GM19328 (cell line): ENCODE measurements at regions not wholly inside any gene's neighbourhood (a gene's known extent, or its start where the extent isn't known, plus 50 kb on each side); places are given as distances from the start of the nearest gene placed in this dataset.

ENCODE experiments used
- ATAC-seq: cut with Tn5 transposase; IDR thresholded peaks from one replicate; pipeline ENCODE4 v1.9.1; 2021; ENCODE audit warnings: mild to moderate bottlenecking, moderate library complexity; ENCODE audit not compliant: unreplicated experiment

DNA sequence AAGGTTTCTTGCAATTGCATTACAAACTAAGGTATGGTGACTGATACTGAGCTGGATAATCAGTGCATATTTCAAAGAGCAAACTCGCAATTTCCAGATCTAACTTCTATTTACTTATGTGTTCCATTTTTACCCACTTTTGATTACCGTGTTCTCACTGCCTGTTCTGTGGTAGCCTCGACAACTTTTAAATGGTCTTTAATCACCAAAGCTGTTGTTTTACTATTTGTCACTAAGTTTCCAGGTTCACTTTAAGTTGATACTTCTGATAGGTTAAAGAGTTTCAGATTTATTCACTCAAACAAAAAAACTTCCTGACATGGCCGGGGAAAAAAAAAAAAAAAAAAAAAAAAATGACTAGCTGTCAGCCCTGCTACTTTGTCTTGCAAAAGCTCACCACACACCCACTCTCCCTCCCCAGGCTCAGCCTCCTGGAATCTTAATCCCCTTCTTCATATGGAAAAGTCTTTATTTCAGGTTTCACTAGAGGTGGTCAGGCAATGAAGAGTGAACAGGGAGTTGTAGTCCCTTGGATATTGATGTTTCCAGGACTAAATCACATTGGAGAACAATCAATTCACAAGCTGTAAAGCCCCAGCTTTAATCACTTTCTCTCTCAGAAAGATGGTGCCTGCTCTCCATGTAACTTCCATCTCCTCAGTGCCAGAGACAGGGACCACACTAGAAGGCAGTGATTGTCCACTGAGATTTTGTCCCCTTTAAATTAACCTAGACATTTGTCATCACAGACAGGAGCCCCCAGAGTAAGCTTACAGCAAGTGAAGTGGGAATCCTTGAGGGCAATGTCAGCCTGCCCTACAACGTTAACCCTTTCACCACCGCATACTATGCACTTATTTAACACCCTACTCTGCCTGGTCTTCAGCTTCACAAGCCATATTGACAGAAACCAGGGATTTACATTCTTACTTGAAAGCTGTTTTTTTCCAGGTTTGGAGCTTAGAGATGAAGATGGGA lies 749.1 kb upstream of the SORCS1 start:
- no peak for ATAC-seq

DNA sequence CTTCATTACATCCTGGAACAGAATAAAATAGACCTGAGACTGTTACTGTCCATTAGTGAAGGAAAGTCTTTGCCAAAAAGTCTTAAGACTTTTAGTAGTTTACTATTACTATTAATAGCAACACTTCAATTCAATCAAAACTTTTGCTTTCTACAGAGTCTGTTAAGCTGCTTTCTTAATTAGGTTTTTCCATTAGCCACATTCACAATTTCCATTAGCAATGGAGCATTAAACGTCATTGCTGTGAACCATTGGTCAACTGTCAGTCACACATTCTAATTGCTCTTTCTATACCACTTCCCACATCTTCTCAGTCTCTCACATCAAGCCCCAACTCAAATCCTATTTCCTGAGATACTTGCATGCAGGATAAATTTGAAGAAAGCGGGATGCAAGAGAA lies 736.6 kb upstream of the SORCS1 start:
- no peak for ATAC-seq

DNA sequence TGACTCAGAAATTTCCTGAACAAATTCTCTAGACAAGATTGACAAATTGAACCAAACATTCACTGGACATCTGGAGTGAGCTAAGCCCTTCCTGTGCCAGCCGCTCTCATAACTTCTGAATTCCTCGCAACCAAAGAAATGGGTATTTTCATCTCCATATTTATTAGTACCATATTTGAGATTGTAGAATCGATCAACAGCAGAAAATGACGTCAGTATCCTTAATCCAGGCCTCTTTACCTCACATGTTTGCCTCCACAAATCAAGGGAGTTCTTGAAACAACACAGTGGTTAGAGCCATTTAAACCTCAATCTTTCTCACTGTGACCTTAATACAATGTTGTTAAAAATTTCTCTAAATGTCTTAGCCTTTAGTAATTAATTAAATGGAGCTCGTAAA lies 735.6 kb upstream of the SORCS1 start:
- no peak for ATAC-seq

DNA sequence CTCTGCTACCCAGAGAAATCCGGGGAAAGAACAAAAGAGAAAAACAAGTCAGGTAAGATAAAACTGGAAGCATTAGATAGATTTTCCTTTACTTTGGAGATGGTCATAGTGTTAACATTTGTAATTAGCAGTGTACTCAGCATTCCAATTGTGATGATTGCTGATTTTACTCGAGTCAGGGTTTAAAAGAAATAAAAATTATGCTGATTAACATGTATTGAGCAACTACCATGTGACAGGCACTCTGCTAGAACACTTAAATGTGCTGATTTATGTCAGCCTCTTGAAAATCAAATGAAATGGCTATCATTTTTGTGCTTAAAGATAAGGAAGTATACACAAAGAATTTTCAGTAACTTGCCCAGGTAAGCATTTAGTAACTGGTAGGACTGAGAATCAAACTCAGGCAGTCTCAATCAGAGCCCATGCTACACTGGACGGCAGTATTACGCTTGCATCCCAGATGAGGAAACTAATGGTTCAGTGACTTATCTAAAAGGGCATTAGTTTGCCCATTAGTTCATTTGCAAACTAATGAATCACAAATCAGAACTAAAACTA lies 735.1 kb upstream of the SORCS1 start:
- no peak for ATAC-seq

DNA sequence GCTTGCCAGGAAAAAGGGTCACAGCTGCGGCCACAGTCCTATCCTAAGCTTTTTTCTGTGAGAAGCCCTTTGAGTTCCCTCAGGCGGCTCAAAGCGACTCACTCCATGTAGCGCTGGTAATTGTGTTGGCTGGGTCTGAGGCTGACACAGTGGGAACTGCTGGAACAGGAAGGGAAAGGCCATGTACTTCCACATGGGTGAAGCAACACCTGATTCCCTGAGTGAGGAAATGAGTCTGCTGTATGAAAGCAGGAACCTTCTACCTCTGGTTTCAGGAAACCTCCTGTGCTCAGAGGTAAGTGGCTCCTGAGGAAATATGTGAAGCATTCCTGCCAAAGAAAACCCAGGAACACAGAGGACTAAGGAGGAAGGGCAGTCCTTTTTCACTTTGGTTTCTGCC lies 734.6 kb upstream of the SORCS1 start:
- ATAC-seq = no peak

DNA sequence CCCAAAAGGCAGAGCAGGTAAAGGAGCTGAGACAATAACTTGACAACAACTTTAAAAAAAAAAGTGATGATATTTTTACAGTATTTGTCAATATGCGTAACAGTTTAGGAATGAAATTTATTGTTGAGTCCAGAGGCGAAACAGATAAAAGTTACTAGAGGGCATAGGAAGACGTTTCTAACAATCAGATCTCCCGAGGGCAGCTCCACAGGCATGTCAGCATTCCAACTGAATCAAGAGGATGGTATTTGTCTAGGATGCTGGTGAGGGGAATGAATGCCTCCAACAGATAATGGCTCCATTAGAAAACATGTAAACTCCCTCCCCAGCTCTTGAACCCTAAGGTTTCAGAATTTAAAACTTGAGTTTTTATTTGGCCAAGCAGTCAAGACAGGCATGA lies 733.9 kb upstream of the SORCS1 start:
- ATAC-seq = no peak

DNA sequence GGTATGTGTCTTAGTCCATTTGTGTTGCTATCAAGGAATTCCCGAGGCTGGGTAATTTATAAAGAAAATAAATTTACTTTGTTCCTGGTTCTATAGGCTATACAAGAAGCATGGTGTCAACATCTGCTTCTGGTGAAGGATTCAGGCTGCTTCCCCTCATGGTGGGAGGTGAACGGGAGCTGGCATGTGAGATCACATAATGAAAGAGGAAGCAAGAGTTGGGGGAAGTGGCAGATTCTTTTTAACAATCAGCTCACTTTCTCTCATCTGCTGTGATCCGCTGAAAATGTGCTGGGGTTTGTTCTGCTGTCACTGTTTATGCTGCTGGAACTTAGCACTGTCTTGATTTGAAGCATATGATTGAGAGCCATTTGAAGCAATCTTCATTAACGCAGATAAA lies 730.0 kb upstream of the SORCS1 start:
- no peak for ATAC-seq

DNA sequence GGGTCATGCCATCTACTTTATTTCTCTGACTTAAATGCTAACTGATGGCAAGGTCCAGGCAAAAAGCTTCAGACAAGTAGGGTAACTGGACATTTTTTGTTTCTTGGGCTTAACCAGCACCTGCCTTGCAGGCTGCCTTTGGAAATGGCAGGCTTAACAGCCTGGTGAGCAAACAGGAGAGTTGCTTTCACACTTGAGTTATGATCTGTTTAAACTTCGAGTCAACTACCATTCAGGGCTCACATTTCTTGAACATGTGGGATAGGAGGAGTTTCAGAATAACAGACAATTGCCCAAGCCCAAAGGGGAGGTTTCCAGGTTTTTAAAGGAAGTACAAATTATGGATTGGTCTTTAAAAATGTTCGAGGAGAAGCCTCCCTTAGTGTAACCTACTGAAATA lies 724.6 kb upstream of the SORCS1 start:
- ATAC-seq = no peak

DNA sequence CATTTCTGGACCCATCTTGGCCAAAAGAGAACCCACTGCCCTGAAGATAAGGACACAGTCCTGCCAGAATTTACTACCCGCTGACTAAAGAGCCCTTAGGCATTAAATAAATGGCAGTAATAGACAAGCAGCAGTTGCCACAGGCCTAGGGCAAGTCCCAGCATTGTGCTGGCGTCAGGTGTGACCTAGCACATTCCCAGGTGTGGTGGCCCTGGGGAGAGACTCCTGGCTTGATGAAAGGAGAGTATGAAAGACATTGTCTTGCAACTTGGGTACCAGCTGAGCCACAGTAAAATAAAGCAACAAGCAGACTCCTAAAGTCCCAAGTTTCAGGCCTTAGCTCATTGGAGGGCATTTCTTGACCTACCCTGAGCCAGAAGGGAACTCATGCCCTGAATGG lies 715.7 kb upstream of the SORCS1 start:
- ATAC-seq = no peak

DNA sequence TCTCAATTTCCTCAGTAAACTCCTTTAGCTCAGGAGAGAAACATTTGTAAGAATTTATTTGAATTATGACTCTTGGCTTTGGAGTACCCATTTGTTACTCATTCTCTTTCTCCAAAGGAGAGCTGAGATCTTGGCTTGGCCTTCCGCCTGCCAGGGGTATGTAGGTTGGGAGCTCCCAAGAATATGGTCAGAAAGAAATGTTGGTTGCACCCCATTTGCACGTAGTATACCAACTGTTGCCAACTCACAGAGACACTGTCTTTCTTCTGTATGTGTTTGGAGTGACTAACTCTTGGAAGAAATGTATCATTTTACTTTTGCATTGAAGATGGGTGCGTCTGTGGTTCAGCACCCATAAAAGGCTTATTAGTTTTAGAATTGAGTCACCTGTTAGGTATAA lies 708.5 kb upstream of the SORCS1 start:
- ATAC-seq = no peak

DNA sequence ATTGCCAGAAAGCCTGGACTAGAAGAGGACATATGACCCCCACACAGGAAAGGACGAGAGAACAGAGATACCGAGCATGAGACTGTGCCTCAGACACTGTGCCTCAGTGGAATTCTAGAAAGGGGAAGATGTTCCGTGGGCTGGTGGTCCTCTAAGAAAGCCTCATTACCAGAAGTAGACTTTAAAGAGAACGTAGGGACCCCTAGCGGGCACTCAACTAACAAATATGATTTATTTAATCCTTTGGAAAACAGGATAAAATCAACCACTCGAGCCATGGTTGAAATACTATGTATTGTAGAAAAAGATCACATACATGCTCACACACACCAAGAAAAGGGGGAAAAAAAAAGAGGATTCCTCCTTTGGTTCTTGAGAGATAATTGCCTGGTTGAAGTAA lies 701.2 kb upstream of the SORCS1 start:
- ATAC-seq = no peak

DNA sequence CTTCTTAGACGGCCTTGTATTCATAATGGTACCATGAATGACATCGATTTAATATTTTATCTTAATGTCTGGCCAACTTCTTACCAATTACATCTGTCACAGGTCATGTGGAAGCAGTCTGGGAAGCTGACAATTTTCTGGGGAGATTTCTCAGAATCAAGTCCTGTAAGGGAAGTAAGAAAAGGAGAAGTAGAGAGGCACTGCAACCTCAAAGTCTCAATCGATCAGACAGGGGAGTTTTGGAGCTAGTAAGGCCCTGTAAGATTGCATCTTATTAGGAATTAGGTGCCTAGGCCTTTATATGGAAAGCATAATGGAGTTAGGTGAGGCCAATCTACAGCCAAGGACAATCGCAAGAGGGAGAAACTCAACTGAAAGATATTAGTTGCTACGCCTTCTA lies 694.6 kb upstream of the SORCS1 start:
- no peak for ATAC-seq

DNA sequence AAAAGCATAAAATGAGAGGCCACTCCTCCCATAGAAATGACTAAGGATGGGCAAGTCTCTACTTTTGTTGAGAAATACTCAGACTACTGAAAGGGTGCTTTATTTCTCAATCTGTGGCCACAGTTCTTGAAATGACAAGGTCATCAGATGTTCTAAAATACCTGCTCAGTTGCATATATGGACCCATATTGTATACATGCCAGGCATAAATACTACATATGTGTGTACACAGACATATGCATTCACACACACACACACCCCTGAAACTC lies 691.5 kb upstream of the SORCS1 start:
- ATAC-seq = no peak

DNA sequence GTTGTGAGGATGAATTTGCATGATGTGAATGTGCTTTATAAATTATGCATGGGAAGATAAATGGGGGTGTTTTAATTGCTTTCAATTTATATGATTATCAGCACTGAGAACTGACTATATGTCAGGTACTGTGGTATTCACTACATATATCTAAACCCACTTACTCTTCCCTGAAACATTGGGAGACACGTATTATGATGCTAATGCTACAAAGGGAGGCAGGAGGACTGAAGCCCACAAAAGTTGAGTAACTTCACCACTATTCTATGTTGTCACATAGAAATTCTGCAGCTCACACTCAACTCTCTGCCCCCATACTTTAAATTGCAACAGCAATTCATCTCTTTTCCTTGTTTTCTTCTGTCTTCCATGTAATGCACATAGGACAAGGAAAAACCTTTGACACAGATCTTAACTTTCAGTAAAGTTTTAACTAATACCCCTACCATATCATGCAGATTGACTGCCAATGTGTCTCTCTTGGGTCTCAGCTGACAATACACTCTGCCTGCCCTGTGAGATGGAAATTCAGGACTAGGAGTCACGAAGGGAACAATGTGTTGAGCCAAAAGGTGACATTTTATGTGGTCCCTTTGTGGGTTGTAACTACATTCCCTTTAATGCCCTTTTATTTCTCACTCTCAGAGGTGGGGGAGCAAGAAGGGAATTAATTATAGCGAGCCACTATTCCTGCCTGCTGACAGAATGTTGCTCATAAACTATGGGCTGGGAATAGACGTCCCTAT lies 691.0 kb upstream of the SORCS1 start:
- no peak for ATAC-seq

DNA sequence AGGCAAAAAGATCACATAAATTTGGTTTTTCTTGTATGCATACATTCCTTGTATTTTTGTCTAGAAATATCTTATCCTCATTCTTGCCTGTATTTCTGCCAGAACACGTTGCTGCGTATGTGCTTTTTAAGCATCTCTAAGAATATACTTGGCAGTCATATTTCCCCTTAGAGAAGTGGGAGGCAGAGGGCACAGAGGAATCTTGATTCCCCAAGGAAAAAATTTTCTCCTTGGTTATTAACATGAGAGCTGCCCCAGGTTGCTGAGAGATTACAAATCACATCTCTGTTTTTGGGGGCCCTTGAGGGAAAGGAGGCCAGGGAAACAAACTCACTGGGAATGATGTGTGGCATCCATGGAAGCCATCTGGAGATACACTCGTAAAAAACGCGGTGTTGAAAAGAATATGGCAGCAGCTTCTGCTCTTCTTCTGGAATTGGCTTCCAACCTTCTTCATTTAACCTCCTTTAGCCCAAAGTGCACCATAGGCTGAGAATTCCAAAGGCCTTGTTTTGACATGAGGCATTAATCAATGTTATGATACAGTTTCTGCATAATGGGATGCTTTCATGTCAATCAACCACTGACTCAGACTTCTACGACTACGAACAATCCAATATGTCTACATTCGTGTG lies 684.3 kb upstream of the SORCS1 start:
- ATAC-seq = no peak

DNA sequence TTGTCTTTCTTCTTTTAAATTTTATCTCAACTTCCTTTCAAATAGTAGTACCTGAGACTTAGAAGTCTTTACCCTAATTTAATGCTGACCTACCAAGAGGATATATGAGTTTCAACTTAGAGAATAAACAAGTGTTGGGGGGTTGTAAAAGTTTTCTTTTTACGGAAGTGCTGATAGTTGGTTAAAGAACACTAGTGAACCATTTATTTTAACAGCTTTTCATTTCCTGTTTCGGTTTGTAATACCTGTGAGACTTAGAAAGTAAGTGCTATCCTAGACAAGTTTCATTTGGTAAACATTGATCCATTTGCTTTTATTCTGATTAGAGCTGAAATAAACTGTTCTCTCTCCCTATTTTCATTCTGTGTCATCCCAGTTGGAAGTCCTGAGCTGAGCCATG lies 683.1 kb upstream of the SORCS1 start:
- no peak for ATAC-seq

DNA sequence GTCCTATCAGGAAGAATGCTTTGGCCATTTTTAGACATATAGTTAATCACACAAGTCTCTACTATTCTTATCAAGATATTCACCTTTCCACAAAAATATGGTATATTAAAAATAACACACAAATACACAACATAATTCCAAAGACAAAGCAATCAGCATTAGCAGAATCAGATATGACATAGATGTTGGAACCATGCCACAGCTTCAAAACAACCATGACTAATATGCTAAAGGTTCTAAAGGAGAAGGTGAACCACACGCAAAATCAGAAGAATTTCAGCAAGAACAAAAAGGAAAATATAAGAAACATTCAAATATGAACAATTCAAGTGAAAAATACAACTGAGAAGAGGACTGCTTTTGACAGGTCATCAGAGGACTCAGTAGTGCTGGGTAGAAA lies 670.2 kb upstream of the SORCS1 start:
- ATAC-seq = no peak

DNA sequence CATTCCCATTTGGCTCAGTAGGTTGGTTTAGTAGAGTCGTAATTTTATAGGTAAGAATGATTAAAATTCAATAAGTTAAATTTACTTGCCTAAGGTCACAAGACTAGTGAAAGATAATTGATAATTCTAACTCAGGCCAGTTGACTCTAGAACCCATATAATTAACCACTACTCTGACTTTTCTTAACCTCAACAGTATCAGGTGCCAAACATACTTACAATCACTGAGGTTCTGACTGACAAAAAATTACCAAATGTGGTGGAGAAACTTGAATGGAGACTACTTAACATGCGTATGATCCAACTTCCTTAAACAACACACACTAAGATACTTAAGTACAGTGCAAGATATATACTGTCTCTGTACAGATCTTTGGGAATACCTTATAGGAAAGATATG lies 667.3 kb upstream of the SORCS1 start:
- no peak for ATAC-seq

DNA sequence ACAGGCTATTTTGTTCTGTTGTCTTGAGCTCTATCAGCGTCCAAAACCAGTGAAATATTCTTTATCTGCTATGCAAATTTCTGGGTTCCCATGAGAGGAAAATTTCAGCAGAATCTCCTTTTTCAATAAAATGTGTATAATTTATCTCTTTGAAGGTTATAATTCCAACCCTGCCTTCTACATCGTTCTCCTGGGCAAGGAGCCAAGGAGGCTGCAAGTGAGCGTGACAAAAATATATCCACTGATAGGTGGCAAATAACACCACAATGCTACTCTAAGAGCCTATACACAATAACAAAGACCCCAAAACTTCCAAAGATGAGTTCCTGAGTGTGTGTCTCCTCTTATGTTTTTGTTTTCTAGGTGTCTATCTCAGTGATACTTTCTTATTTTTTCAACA lies 664.7 kb upstream of the SORCS1 start:
- no peak for ATAC-seq

DNA sequence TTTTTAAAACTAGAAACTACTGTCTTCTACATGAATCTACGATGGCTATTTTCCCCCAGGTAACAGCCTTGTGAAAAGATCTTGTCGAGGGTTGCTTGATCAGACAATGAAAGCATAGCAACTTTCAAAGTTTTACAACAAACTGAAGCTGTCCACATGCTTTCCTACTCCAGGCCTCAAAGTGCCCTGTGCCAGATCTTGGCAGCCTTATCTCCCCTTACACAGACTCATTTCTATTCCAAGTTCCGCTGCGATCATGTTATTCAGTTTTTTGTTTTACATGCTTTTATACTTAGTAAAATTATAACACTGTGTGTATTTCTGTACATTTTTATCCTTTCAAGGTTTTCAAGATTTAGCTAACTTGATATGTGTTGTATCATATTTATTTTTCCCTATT lies 661.7 kb upstream of the SORCS1 start:
- no peak for ATAC-seq

DNA sequence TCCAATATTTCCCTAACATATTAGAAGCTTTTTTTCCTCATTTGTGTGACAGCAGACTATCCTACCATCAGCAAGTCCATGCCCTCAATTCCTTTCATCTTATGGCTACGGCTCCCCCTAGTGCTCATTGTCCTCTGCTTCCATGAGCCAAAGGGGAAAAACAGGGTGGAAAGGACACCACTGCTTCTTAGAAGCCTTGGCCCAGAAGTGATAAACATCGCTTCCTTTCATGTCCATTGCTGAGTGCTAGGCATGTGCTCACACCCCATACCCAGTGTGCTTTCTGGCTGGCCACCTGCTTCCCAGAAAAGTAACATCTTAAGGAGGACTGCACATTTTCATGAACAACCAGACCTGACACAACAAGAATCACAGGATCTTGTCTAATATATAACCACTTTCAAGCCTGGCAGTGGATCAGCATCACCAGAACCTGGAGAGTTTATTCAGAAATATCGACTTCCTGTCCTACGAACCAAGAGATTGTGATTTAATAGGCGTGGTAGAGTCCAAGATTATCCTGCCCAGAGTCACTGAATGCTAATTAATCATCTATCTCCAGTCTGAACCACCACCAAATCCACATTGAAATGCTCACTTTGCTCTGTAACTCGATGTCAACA lies 650.5 kb upstream of the SORCS1 start:
- ATAC-seq = no peak
